Endothelial cell of umbilical vein (primary cell): ENCODE measurements at regions not wholly inside any gene's neighbourhood (a gene's known extent, or its start where the extent isn't known, plus 50 kb on each side); places are given as distances from the start of the nearest gene placed in this dataset.

ENCODE experiments used
- BruUV-seq: library from RNA; stranded (reverse); fragments of 400-500 nt; replicated peaks from 2 replicates; lab custom pipeline; 2021; lab: Mats Ljungman, UMichigan
- CTCF ChIA-PET: fragments of 300-600, 350-600 bp; sonication (Branson Sonifier 250); formaldehyde crosslinking; loops from one replicate; lab custom pipeline; 2021; ENCODE audit warnings: antibody characterized with exemption, inconsistent platforms; lab: Charles Lee
- POLR2A ChIA-PET: fragments of 300-600, 350-600 bp; sonication (Branson Sonifier 250); formaldehyde crosslinking; loops from one replicate; lab custom pipeline; 2021; ENCODE audit warnings: antibody characterized with exemption, inconsistent platforms; lab: Charles Lee
- DNase-seq: peaks from one replicate; pipeline ENCODE4 v3.0.0-alpha.2; 2011; ENCODE audit warnings: low read depth, low spot score
- FAIRE-seq: peaks from 2 replicates; lab custom pipeline; 2011; peaks lifted over from hg19 to GRCh38; lab: Jason Lieb, UNC
- H2AFZ ChIP-seq: 2 replicates; pipeline ENCODE4 v1.6.0; 2012; ENCODE audit warnings: low read depth, low read length, control low read depth, inconsistent platforms
- H3K27ac ChIP-seq: 2 replicates; pipeline ENCODE4 v1.5.1; 2011; ENCODE audit warnings: low read depth, mild to moderate bottlenecking, control low read depth, low read length, moderate library complexity; ENCODE audit not compliant: insufficient read depth
- H3K27me3 ChIP-seq, 2 experiments: 2 replicates each; pipeline versions ENCODE4 v1.6.0 to v1.6.1; 2011; ENCODE audit warnings: low read length in 2 of 2, mixed read lengths in 1 of 2; ENCODE audit not compliant: control insufficient read depth in 2 of 2, insufficient read depth in 2 of 2
- H3K36me3 ChIP-seq, 2 experiments: 2 replicates in 1 of 2; 3 replicates in 1 of 2; pipeline ENCODE4 v1.5.1; 2011; ENCODE audit warnings: low read length in 2 of 2, mild to moderate bottlenecking in 1 of 2, moderate library complexity in 1 of 2; ENCODE audit not compliant: control insufficient read depth in 2 of 2, insufficient read depth in 2 of 2; ENCODE audit errors: extremely low read depth in 1 of 2
- H3K4me1 ChIP-seq: 3 replicates; pipeline ENCODE4 v1.5.1; 2011; ENCODE audit warnings: mild to moderate bottlenecking, low read length; ENCODE audit not compliant: control insufficient read depth, insufficient read depth; ENCODE audit errors: extremely low read depth
- H3K4me2 ChIP-seq: 2 replicates; pipeline ENCODE4 v1.6.1; 2011; ENCODE audit warnings: low read length, control low read depth, mixed read lengths; ENCODE audit not compliant: insufficient read depth
- H3K4me3 ChIP-seq, 3 experiments: fragments of 200-600 bp in 1 of 3; sonication (generic), shearing (Covaris generic) in 1 of 3; replicated peaks in 1 of 3; 2 replicates each; pipeline ENCODE4 v1.5.1; 2011 to 2016; ENCODE audit warnings: control low read depth in 3 of 3, low read length in 3 of 3, mild to moderate bottlenecking in 2 of 3, inconsistent platforms in 1 of 3, low read depth in 1 of 3, moderate library complexity in 1 of 3; ENCODE audit not compliant: insufficient read depth in 1 of 3
- H3K79me2 ChIP-seq: 2 replicates; pipeline ENCODE4 v1.6.0; 2012; ENCODE audit warnings: low read length, inconsistent platforms; ENCODE audit not compliant: control insufficient read depth, insufficient read depth
- H3K9ac ChIP-seq: replicated peaks from 2 replicates; pipeline ENCODE3; 2011; ENCODE audit warnings: low read length, control low read depth; ENCODE audit not compliant: insufficient read depth; ENCODE audit errors: extremely low read depth
- H3K9me1 ChIP-seq: replicated peaks from 3 replicates; pipeline ENCODE4 v1.6.0; 2011; ENCODE audit warnings: mild to moderate bottlenecking, low read length; ENCODE audit not compliant: control insufficient read depth, insufficient read depth; ENCODE audit errors: extremely low read depth
- H3K9me3 ChIP-seq: replicated peaks from 2 replicates; pipeline ENCODE4 v1.5.1; 2012; ENCODE audit warnings: low read length, inconsistent platforms; ENCODE audit not compliant: control insufficient read depth, insufficient read depth
- H4K20me1 ChIP-seq: replicated peaks from 2 replicates; pipeline ENCODE3; 2011; ENCODE audit warnings: mild to moderate bottlenecking, low read length; ENCODE audit not compliant: control insufficient read depth, insufficient read depth; ENCODE audit errors: extremely low read depth
- EZH2 ChIP-seq: IDR thresholded peaks from 2 replicates; pipeline ENCODE4 v1.6.1; 2012; ENCODE audit warnings: borderline replicate concordance, low read depth, mild to moderate bottlenecking, moderate library complexity, low read length, inconsistent platforms; ENCODE audit not compliant: severe bottlenecking
- FOS ChIP-seq: IDR thresholded peaks from 2 replicates; pipeline ENCODE4 v1.6.1; 2011; ENCODE audit warnings: mild to moderate bottlenecking, low read length, moderate library complexity, borderline replicate concordance; ENCODE audit not compliant: insufficient read depth
- GATA2 ChIP-seq: IDR thresholded peaks from 2 replicates; pipeline ENCODE4 v1.7.0; 2011; ENCODE audit warnings: low read depth, mild to moderate bottlenecking, moderate library complexity, mixed read lengths, low read length; ENCODE audit not compliant: insufficient read length, insufficient read depth
- JUN ChIP-seq: IDR thresholded peaks from 2 replicates; pipeline ENCODE4 v1.6.1; 2011; ENCODE audit warnings: borderline replicate concordance, low read depth; ENCODE audit not compliant: insufficient read length, insufficient read depth
- MYC ChIP-seq: IDR thresholded peaks from one replicate; pipeline ENCODE4 v1.6.1; 2011; ENCODE audit warnings: mild to moderate bottlenecking, low read depth, low read length
- POLR2A ChIP-seq: IDR thresholded peaks from 2 replicates; pipeline ENCODE4 v1.6.1; 2012; ENCODE audit warnings: low read depth, mild to moderate bottlenecking, control low read depth, low read length
- POLR2AphosphoS5 ChIP-seq: IDR thresholded peaks from 2 replicates; pipeline ENCODE4 v1.6.1; 2012; ENCODE audit warnings: low read depth, mild to moderate bottlenecking, control low read depth, low read length, moderate library complexity; ENCODE audit not compliant: insufficient read depth
- dilution Hi-C: fragments of 300-500 bp; cut with MboI; formaldehyde crosslinking; loops from one replicate; pipeline ENCODE4 v1.15.0; 2019; ENCODE audit warnings: low sequenced_read_pairs; ENCODE audit not compliant: extremely low pct_ligation_motif_present
- intact Hi-C: fragments of 100-400 bp; cut with micrococcal nuclease; formaldehyde crosslinking; loops from one replicate; pipeline ENCODE4 v1.10.0; 2022
- TF ChIP-seq, protein P1 (sequence below), 2 donors: IDR thresholded peaks; 1 replicate in 1 of 2; 2 replicates in 1 of 2; pipeline ENCODE4 v1.5.1; 2011; ENCODE audit warnings: low read length in 2 of 2, mild to moderate bottlenecking in 2 of 2, moderate library complexity in 2 of 2, control low read depth in 1 of 2, inconsistent platforms in 1 of 2, low read depth in 1 of 2; ENCODE audit not compliant: insufficient read depth in 1 of 2; ENCODE audit errors: extremely low read depth in 1 of 2
- TF ChIP-seq, protein P2 (sequence below): IDR thresholded peaks from 2 replicates; pipeline ENCODE4 v1.6.1; 2011; ENCODE audit not compliant: insufficient read depth, insufficient read length

DNA sequence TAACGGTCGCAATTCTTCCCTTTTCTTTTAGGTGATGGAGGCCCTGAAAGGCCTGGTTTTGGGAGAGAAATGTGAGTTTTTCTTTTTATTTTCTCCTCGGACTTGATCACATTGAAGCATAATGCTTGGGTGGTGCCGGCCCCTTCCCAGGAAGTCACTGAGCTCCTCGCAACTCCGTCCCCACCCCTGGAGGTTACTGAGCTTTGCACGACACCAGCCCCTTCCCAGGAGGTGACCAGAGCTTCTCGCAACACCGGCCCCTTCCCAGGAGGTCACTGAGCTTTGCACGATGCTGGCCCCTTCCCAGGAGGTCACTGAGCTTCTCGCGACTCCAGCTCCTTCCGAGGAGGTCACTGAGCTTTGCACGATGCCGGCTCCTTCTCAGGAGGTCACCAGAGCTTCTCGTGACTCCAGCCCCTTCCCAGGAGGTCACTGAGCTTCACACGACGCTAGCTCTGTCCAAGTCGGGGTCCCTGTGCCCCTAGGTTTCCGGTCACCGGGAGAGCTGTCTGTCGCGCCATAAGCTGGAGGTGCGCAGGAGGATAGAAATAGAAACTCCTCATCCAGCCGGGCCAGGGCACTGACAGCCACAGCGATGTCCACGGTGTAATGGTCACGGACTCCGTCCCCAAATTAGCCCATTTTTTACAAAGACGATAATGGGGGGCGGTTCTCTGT is 586.4 kb downstream of the BRD1 start:
- Histone ChIP-seq H3K27me3 (no peaks in the 10 kb centered on the region), H4K20me1 (no peaks in the 10 kb centered on the region), H3K4me3 (no peak overlapping the region), H3K79me2 (no peaks in the 10 kb centered on the region), H3K4me1 (no peaks in the 10 kb centered on the region), H3K9ac (no peak overlapping the region), H3K27ac (no peak overlapping the region), H3K9me3 (peaks cover 8% of the 10 kb centered on the region), H2AFZ (no peak overlapping the region), H3K36me3 (no peaks in the 10 kb centered on the region), H3K4me2 (no peak overlapping the region), H3K9me1 (no peaks in the 10 kb centered on the region)
- dilution Hi-C loops (no loop called here), intact Hi-C loops (no loop called here)
- FAIRE-seq (no peak), DNase-seq (no peak)
- no TSS peak for BruUV-seq
- ChIA-PET CTCF (no interaction called here), POLR2A (no interaction called here)
- TF ChIP-seq FOS, result no peak
- TF ChIP-seq, protein P1, sequence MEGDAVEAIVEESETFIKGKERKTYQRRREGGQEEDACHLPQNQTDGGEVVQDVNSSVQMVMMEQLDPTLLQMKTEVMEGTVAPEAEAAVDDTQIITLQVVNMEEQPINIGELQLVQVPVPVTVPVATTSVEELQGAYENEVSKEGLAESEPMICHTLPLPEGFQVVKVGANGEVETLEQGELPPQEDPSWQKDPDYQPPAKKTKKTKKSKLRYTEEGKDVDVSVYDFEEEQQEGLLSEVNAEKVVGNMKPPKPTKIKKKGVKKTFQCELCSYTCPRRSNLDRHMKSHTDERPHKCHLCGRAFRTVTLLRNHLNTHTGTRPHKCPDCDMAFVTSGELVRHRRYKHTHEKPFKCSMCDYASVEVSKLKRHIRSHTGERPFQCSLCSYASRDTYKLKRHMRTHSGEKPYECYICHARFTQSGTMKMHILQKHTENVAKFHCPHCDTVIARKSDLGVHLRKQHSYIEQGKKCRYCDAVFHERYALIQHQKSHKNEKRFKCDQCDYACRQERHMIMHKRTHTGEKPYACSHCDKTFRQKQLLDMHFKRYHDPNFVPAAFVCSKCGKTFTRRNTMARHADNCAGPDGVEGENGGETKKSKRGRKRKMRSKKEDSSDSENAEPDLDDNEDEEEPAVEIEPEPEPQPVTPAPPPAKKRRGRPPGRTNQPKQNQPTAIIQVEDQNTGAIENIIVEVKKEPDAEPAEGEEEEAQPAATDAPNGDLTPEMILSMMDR (IDR thresholded peaks at IDR 0.05; ENCODE audit: extremely low read depth in 1 of 2, insufficient read depth in 1 of 2, low read depth in 1 of 2, low read length in 2 of 2), result no peak
- TF ChIP-seq, protein P2, sequence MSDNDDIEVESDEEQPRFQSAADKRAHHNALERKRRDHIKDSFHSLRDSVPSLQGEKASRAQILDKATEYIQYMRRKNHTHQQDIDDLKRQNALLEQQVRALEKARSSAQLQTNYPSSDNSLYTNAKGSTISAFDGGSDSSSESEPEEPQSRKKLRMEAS, result no peak
- no peak for TF ChIP-seq EZH2
- no peak for TF ChIP-seq GATA2
- no peak for TF ChIP-seq POLR2AphosphoS5
- TF ChIP-seq POLR2A, result no peak
- TF ChIP-seq JUN, result no peak
- TF ChIP-seq MYC, result no peak
